HG03097 (cell line): ENCODE measurements at regions not wholly inside any gene's neighbourhood (a gene's known extent, or its start where the extent isn't known, plus 50 kb on each side); places are given as distances from the start of the nearest gene placed in this dataset.
"Not testable (repeated sequence)": the region's sequence is repeated elsewhere in the genome, so short reads cannot be mapped to it uniquely, and the experiment has no call there.

Experiments used
- ATAC-seq: cut with Tn5 transposase; IDR thresholded peaks from one replicate; pipeline ENCODE4 v1.9.1; 2021; ENCODE audit not compliant: unreplicated experiment, low FRiP score

GRCh38 chr6:170036367-170036766 lies 254.5 kb downstream of the DLL1 start:
- not testable (repeated sequence) for ATAC-seq

GRCh38 chr6:170035901-170036304 lies 255.0 kb downstream of the DLL1 start:
- ATAC-seq = no peak

GRCh38 chr6:170035044-170035443 lies 255.8 kb downstream of the DLL1 start:
- ATAC-seq = no peak

DNA sequence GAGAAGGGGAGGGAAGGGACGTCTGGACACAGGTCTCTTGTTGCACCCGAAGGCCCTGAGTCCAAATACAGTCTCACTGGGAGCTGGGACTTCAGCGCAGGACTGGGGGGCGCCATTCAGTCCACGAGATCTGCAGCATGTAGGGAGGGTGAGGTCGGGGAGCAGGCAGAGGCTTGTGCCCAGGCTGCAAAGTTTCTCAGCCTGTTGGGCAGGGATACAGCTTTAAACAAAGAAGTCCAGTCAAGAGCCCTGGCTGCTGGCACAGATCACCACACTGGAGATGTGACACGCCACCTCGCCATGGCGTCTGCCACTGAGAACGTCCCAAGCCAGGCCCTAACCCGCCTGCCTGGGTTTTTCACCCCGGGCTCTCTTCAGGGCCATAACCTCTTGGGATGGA lies 256.6 kb downstream of the DLL1 start:
- ATAC-seq = no peak

DNA sequence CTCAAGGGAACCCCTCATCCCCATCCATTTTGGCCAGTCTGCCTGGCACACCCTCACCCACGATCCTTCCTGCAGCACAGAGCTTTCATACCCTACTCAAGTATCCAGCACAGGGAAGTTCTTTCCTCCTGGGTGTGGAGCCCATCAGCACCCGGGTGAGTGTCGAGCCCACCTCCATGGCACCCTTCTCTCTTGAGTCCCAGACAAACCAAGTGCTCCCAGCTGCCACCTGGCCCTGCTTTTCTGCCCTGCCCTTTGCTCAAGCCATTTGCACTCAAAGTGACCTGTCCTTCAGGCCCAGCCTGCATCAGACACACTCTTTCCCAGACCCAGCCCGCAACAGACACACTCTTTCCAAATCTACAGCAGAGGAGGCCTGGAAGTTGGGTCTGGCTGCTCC lies 257.2 kb downstream of the DLL1 start:
- ATAC-seq = no peak

DNA sequence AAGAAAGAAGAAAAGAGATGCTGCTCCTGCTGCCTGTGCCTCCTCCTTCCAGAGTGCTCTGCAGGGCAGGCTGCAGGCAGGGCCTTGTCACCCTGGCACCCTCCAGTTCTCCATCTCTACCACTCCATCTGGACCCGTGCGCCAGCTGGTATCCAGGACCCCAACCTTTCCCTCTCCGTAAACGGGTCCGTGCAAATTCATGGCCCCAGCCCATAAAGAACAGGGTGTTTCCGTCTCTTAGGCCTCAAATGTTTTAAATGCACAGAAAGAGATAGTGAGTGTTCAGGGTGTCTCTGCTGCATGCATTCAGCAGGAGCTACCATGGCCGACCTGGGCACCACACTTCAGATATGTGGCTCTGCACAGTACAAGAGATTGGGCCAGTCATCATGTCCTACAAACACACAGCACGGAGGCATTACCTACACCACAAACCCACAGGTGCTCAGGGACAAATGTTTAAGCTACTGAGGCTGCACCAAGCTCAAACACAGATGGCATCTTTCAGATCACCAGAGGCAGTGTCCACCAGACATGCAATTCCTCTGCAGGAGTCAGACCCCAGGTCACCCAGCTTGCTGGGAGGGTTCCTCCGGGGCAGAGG lies 258.1 kb downstream of the DLL1 start:
- no peak for ATAC-seq

GRCh38 chr6:170032197-170032596 lies 258.7 kb downstream of the DLL1 start:
- no peak for ATAC-seq

DNA sequence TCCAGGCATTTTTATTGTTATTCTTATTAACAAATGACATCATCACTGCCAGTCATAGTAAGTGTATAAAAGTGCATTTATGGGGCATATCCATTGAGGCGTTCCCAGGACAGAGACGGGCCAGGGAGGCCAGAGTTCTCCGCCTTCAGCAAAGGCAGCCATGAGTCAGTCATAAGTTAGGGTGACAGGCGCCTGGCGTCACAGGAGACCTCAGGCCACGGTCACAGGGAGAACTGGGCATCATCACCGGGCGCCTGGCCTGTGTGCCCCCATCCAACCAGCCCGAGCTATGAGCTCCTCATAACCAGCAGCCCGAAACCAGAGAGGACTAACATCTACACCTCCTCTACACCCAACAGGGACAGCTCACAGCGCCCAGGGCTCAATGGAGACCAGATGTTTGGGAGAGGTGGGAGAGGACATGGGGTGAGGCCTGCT lies 259.2 kb downstream of the DLL1 start:
- ATAC-seq = no peak

DNA sequence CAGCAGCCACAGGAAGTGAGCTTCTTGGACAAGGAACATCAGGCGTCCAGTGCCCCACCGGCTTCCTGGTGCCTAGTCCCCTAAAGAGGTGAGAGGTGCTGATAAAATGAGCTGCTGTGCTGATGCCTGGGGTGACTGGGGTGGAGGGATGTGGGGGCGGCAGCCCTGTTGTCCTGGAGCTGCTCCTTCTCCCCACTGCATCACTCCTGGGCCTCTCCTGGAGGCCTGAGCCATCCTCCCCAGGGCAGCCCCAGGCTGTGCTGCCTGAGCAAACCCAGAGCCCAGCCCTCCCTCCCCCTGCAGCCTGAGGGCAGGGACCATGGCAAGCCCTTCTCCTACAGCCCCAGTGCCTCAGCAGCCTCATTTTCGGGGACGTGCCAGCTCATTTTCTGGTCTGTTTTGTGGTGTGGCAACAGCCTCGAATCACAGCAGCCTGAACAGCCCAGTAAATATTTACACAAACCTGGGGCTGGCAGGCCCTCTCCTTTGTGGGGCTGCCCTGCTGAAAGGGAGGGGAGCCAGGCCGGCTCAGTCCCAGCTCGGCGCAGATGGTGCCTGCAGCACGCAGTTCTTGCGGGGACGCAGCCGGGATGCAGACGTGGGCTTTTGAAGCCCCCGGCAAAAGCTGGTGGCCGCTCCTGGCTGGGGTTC lies 259.9 kb downstream of the DLL1 start:
- no peak for ATAC-seq

GRCh38 chr6:170030284-170030815 lies 260.5 kb downstream of the DLL1 start:
- ATAC-seq = no peak

DNA sequence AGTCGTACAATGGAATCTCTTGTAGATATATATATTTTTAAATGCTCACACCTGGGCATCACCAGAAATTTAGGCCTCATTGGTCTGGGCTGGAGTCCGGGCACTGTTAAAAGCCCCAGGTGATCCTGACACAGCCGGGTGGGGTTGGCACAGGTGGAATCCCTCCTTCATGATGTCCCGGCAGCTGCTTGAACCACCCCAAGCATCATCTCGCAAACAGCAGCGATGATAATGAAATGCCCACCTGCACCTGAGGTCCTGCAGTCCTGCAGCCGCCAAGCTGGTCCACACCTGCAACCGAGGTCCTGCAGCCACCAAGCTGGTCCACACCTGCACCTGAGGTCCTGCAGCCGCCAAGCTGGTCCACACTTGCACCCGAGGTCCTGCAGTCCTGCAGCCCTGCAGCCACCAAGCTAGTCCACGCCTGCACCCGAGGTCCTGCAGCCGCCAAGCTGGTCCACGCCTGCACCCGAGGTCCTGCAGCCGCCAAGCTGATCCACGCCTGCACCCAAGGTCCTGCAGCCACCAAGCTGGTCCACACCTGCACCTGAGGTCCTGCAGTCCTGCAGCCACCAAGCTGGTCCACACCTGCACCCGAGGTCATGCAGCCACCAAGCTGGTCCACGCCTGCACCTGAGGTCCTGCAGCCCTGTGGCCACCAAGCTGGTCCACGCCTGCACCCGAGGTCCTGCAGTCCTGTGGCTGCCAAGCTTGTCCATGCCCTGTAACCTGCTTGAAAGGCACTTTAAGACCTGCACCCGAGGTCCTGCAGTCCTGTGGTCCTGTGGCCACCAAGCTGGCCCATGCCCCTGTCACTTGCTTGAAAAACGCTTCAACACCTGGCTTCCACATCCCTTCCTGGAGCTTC lies 261.2 kb downstream of the DLL1 start:
- no peak for ATAC-seq

- no peak for ATAC-seq
Measured at GRCh38 chr6:170028629-170029345, 262.1 kb downstream of the DLL1 start.

DNA sequence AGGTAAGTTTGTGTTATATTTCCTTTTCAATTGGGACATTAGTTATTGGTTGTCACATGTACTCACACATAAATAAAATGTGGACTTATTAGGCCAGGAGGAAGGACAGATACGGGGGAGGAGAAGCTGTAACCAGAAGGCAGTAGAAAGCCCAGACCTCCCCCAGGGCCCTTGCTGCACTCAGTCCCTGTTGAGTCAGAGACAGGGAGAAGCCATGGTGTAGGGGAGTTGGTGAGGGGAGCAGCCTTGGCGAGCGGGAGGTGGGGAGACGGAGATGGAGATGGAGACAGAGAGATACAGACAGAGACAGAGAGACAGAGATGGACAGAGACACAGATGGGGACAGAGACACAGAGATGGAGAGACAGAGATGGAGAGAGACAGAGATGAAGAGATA lies 263.2 kb downstream of the DLL1 start:
- no peak for ATAC-seq

DNA sequence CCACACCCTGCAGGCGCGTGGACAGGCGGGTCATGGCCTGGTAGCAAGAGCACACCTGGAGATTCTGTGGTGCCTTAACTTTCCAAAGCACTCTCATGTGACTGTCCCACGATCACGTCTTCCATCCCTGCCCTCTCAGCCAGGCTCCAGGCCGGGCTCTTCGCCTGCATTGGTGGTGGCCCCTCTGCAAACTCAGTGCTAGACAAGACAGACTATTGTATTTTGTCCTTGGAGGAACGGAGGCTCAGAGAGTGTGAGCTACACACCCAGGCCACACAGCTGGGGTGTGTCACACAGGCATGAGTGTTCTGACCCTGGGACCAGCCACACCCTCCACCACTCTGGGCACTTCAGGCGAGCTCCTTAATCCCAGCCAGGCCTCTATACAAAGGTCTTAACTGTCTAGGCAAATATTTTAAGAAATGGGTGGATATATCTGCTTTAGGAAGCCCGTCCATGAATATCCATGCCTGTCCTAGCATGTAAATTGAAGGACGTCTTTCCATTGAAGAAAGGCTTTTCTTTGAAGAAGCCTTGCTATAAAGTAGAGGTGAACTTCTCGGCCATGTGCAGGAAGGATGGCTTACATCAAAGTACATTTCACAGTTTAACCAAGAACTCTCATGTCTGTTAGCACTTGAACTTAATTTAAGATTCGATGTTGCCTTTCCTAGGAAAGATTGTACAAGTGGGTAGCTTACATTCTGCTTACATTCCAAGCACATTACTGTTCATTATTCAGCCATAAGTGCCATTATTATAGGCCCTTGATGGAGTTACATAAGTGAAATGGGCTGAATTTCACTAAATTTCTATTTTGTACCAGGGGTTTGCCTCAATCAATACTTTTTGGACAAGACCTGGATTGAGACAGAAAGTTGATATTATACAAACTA lies 263.9 kb downstream of the DLL1 start:
- ATAC-seq = no peak

GRCh38 chr6:170025935-170026750 lies 264.7 kb downstream of the DLL1 start:
- no peak for ATAC-seq

- ATAC-seq = no peak
Measured at GRCh38 chr6:170025341-170025911, 265.5 kb downstream of the DLL1 start.

GRCh38 chr6:170024940-170025339 lies 265.9 kb downstream of the DLL1 start:
- no peak for ATAC-seq
